ENCODE measurements at regions not wholly inside any gene's neighbourhood (a gene's known extent, or its start where the extent isn't known, plus 50 kb on each side); places are given as distances from the start of the nearest gene placed in this dataset.

DNA sequence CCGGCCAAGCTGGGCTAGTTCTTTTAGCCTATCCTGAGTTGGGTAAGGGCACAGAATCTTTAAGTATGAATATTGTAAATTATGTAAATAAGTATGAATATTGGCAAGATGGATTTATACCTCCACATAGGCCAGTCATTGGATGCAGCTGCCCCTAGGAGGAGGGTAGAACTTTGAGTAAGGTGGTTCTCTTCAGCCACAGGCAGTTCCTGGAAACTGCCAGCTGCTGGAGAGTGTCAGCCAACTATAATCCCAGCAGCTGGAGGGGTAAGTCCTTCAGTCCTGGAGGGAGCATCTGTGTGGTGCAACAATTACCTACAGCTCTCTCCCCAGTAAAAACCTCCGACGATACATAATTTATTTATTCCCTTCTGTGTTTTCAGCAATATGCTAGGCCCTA, 65.8 kb upstream of the TMPO start:
- DNase-seq = no peak

- no peak for DNase-seq
These were observed 62.3 kb upstream of the TMPO start for GRCh38 chr12:98453070-98453469.

DNA sequence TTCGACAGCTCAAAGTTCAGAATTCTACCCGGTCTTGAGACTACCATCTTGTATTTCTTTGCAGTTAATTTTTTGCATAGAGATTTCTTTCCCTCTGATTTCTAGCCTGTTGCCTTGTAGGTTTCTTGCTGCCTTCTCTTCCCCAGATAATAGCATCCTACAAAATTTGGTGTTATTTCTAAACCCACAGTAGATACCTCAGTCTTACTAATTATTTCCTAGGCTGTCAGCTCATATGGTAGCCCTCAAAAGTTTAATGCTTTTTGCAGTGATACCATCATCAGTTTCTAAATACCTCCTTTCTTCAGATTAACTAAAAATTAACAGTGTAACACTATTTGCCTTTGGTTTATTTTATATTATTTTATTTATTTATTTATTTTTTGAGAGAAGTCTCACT, 61.9 kb upstream of the TMPO start:
- DNase-seq = no peak

DNA sequence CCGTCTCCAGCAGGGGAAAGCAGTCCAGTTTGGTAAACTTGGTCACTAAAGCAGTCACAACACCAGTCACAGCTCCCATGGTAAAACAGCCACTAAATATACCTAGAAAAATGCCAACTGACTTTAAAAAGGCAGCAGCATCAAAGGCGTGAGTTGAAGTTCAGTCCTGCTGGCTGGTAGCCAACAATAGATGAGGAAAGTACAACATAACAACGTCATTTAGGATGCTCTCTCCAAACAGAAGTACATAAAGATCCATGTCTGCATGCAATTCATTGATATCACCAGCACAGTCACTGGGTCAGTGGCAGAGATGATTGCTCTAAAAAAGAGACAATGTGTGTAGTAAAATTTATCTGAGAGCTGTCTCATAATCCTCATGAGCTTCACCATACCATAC, 59.3 kb upstream of the TMPO start:
- no peak for DNase-seq

DNA sequence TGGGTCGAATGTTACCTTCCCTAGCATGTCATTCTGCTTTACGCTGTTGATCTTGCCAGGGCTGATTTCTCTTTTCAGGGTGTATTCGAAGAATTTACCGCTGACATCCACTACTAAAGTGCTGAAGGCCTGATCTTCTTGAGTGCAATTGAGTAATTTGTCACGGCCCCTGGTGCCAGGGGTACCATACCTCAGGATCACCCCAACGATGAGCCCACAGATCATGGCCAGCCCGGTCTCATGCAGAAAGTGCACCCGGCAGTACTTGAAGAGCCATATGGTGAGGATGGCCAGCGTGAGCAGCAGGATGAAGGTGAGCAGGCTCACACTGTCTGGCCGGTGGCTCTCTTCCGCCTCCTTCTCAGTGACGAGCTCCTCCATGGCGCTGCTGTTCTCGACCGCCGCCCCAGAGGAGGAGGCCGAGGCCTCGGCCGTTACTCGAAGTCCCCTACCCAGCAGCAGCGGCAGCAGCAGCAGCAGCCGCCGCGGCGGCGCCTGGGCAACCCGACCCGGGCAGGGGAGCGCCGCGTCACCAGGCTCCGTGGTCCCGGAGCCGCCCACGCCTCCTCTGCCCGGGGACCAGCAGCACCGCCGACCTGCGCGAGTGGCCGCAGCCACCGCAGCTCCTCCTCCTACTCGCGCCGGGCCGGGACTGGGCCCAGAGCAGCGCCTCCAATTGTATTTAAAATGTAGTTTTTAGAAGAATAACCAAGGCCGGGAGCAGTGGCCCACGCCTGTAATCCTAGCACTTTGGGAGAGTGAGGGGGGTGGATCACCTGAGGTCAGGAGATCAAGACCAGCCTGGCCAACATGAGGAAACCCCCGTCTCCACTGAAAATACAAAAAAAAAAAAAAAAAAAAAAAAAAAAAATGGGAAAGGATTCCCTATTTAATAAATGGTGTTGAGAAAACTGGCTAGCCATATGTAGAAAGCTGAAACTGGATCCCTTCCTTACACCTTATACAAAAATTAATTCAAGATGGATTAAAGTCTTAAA, 58.5 kb upstream of the TMPO start:
- peak; percentile 51 for DNase-seq

DNA sequence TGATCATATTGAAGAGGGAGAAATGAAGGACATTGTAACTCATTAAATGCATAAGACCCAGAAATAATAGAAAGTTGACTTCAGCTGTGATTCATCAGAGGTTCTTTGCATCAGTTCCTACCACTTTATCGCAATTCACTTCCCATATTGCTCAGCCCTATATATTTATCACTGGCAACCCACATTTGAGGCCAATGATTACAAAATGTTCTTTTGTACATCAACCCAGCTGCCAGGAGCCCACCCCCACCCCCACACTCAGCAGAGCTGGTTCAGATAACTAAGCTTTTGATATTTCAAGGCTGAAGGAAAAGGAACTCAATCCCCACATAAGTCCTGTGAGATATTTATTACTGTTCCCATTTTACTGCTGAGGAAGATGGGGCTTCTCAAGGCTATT, 51.2 kb upstream of the TMPO start:
- peak; percentile 56 for DNase-seq

GRCh38 chr12:98465505-98465904, 49.9 kb upstream of the TMPO start:
- DNase-seq = no peak
